GM21390 (cell line): ENCODE measurements at regions not wholly inside any gene's neighbourhood (a gene's known extent, or its start where the extent isn't known, plus 50 kb on each side); places are given as distances from the start of the nearest gene placed in this dataset.
A peak's percentile ranks its signal among the peaks of the same experiment; 100 is the strongest.
"Not testable (repeated sequence)": the region's sequence is repeated elsewhere in the genome, so short reads cannot be mapped to it uniquely, and the experiment has no call there.

Source experiments
- ATAC-seq: cut with Tn5 transposase; IDR thresholded peaks from one replicate; pipeline ENCODE4 v1.9.1; 2021; ENCODE audit not compliant: unreplicated experiment

DNA sequence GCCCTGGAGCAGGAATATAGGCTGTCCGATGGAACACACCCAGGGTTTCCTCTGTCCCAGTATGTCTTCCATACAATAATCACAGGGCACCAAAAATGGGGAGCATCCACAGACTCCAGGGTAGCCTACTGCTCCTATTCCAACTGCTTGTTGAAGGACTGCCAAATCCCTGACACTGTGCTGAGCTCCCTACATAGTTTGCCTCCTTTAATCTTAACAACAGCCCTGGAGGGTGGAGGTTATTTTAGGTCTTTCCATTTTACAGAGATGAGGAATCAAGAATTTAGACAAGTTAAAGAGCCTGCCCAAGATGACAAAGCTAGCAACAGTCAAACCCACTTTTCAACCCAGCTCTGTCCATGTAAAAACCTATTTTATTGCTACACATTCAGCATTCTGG, 790.4 kb downstream of the DIAPH3 start:
- ATAC-seq = no peak

DNA sequence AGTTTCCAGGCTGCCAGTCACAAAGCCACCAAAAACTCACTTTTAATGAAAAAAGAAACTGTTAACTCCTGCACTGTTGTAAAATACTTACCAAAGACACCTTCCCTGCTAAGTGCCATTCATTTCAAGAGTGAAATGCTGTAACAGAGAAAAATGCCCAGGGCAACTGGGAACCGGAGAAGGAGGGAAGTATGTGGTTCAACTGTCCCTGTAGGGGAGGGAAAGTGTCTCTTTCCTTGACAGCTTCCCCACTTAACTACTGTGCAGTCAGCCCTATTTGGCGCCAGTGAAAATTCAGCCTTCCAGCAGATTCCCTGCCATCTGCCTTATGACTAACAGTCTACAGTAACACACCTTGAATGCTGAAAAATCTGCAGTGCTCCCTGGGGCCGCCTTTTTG, 789.0 kb downstream of the DIAPH3 start:
- no peak for ATAC-seq

DNA sequence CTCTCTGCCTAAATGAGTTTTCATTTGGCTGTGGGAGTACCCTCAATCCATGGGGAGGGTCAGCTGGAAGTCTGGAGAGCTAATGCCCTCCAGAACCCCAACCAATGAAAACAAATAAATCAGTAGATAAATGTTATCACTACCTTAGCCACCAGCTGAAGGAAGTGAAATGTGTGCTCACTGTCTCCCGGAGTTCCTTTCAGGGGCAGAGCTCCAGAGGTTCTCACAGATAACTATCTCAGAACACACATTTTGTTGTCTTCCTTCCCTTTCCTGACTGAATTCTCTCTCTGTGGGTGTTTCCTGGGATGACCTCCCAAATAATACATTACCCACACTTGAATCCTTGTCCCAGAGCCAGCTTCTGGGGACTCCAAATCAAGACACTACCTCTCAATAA, 779.6 kb downstream of the DIAPH3 start:
- ATAC-seq = no peak

DNA sequence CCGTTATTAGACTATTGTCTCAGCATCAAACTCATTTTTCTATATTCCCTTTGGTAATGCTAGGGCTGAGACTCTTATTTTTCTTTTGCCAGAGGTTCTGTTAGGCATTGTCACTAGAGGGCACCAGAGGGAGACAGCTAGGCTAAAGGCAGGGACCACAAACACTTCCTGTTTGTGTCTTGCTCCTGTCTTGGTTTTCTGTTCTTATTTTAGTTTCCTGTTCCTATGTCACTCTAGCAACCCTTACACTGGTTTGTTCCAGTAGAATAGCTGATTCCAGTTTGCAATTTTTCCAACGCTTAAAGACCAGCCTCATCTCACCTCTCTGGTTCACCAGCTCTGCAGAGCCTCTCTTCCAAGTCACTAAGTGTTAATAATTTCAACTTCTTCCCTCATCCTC, 772.0 kb downstream of the DIAPH3 start:
- ATAC-seq = peak; percentile 100

DNA sequence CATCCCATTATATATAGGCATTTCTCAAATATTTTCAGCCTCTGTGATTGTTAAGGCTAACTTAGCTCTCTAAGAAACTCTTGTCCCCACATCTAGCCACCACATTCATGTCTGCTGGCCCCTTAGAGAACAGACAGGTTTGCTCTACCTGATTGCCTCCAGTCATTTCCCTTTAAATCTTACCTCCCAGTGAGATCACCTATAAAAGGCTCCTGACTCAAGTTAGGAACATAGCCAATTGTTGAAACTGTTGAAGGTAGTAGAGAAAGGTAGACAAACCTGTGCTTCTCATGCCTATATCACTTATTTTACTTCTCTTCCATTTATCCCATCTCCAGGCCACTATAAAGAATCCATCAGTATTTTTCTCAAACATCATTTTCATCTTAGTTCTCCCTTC, 771.4 kb downstream of the DIAPH3 start:
- no peak for ATAC-seq

DNA sequence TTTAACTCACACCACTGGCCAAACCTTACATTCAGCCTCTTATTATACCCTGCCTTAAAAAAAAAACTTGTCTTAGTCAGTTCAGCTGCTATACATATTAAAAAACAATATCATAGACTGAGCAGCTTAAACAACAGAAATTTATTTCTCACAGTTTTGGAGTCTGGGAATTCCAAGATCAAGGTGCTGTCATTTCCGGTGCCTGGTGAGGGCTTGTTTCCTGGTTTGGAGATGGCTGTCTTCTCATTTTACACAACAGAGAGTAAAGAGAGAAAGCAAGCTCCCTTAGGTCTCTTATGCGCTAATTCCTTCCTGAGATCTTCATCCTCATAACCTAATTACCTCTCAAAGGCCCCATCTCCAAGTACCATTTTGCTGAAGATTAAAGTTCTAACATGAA, 769.2 kb downstream of the DIAPH3 start:
- ATAC-seq = no peak

DNA sequence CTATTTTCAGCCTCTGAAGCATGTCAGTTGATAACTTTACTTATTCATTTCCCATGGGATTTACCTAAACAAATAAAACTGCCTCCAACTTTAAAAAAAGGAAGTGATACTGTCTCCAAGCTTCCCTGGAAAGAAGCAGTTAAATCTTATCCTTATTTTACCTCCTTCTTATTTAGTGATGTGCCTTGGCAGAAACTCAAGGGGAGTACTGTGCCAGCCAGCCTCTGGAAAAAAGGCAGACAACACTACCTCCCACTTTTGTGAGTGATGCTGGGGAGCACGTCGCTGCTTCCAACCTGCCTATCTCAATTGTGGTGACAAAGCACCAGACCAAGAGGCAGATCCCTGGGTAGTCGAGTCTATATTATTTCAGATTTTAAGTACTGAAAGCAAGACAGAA, 765.6 kb downstream of the DIAPH3 start:
- ATAC-seq = no peak

DNA sequence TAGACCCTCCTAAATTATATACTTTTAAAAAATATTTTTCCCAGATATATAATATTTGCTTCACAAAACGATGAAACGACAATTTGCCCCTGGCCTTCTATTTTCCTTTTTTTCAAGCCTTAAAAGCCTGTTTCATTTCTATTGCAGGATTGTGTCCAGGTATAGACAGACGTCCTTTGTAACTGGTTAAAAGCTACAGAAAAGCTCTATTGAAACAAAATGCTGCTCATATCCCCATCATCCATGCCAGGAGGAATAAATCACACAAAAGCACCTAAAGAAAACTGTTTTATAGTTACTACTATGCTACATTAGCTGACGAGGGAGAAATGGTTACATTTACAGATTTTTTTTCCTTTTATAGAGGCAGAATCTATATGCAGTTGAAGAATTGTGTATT, 765.1 kb downstream of the DIAPH3 start:
- no peak for ATAC-seq

DNA sequence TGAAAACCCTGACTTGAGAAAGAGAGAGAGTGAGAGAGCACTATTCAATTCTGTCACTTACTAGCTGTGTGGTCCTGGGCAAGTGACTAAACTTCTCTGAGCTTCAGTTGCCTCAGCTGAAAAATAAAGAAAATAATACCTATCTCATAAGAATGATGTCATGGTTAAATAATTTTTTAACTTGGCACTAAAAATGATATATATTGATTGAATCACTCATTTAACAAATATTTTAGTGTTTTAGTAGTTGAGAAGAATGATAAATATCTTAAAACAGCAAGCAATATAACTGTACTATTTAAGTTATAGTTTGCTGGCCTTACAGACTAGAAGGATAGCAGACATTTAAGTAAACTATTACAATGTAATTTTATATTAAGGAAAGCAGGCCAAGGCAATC, 764.2 kb downstream of the DIAPH3 start:
- ATAC-seq = no peak

DNA sequence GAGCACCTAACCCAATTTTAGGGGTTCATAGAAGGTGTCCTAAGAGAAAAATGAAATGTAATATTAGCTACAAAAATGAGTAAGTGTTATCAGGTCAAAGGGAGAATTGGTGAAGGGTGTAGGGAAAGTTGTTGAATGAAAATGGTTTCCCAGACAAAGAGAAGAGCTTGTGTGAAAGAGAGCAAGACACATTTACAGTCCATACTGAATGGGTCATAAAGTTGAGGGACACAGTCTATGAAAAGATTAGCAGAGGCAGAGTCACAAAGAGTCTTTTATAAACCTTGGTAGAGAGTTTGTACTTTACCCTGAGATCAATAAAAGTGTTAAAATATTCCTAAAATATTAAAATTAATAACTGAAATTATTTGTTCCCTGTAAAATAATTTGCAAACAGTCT, 759.4 kb downstream of the DIAPH3 start:
- no peak for ATAC-seq

DNA sequence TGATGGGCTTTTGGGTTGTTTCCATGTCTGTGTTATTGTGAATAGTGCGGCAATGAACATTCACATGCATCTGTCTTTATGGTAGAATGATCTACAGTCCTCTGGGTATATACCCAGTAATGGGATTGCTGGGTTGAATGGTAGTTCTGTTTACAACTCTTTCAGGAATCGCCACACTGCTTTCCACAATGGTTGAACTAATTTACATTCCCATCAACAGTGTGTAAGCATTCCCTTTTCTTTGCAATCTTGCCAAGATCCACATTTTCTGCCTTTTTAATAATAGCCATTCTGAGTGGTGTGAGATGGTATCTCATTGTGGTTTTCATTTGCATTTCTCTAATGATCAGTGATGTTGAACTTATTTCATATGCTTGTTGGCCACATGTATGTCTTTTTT, 756.5 kb downstream of the DIAPH3 start:
- ATAC-seq = not testable (repeated sequence)

DNA sequence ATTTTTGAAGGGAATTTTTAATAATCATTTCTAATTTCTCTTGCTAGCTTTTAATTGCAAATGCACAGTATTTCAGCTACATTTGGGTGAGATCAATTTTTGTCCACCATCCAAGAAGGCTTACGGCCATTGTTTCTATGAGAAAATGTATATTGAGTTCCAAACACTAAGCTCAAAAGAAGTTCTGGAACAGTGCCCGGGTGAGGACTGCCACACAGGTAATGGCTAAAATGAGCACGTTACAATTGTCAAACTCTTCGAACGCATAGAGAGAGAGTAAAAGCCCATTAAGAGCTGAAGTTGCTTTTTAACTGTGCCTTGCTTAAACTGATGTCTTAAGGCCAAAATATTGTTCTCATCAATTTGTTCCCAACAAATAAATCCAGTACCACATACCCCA, 755.0 kb downstream of the DIAPH3 start:
- no peak for ATAC-seq

DNA sequence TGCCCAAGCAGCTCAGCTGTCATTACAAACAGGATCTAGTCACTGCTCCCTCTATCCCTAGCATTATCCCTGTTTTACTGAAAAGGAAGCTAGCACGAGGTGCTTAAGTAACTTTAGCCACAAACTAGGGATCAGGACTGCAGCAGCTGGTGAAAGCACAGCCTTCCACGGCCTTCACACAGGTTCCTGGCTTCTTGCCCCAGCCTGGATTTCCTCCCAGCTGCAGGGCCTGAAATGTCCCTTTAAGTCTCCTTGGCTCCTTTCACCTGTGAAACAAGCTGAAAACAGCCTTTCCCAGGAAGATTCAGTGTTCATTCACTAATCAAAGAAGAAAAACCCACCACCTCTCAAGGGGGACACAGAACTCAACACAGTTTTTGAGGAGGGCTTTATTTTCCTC, 754.5 kb downstream of the DIAPH3 start:
- ATAC-seq = no peak

DNA sequence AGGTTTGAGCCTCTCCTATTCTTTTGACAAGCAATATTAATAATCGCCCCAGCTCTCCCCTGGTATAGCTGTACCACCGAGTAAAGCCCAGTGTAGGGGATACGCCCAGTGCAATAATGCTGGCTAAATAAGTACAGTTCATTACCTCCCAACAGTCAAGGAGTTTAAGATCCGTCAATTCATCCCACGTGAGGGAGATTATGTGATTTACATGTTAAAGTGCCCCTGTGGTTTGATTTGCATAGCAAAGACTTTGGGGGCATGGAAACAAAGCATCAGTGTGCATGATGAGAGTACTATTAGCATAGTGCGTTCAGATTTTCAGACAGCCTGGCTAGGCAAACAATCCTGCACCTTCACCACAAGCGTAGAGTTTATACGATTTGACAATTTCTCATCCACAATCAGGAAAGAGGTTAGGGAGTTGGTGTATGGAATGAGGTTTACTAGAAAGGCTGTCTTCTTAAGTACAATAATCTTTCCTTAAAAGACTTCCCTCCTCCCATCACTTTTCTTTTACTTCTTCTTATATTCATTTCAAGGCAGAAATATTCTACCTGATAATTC, 754.0 kb downstream of the DIAPH3 start:
- no peak for ATAC-seq

DNA sequence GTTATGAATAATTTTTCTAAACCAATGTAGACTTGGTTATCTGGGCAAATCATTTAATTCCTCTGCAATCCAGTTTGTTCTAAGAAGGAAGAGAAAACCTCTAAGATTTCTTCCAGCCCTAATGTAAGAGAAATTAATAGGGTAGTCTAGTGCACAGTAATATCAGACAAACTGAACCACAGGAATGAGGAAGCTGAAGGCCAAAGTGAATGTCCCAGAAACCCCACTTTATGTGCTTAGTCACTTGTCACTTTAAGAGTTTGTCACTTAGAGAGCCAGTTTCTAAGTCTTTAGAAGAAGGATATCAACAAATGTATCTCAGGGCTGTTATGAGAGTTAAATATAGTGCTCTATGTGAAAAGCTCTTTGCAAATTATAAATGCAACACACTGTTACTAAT, 750.6 kb downstream of the DIAPH3 start:
- ATAC-seq = peak; percentile 78

DNA sequence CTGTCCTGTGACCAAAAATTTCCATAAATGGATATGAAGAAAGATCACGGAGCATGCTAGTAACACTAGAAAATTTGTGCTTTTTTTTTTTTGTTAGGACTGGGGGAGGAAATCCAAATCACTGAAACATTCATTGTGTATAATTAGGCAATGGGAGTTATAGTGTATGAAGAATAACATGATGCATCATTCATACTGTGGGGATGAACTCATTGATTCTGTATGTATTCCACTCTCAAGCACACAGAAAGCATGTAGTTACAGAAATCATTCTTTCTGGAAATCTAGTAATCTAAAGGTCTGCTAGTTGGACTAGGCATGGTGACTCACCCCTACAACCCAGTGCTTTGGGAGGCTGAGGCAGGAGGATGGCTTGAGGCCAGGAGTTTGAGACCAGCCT, 749.7 kb downstream of the DIAPH3 start:
- ATAC-seq = no peak

DNA sequence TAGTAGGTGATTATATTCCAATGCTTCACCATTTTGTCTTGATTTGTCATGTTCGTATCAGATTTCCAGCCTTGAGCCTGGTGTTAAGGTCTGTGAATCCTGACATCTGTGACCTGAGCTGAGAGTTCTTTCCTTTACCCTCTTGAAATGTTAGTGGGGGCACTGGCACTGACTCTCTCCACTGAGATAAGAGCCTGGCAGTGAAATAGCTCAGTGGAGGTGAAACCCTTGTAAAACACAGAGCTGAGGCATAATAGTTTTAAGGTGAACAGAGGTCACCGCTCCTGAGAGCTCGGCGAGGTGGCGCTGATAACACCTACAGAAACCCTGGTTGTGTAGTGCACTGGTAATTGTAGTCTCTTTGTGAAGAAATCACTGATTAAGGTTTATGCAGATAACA, 748.2 kb downstream of the DIAPH3 start:
- ATAC-seq = no peak

DNA sequence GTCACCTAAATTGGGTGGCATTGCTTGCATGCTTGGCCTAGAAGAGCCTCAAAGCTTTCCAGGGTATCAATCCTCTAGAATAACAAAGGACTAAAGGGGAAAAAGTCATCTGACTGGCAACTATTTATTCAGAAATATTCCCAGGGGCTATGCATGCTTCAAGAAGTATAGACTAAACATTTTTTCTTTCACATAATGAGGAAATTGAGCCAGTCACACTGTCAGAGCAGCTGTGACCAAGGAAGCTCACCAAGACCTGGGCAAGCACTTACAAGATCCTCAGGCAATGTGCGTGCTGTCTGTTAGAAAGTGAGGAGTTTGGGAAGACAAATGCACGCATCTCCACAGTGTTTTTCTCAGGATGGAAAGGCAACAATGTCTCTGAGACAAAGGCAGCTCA, 747.2 kb downstream of the DIAPH3 start:
- no peak for ATAC-seq

DNA sequence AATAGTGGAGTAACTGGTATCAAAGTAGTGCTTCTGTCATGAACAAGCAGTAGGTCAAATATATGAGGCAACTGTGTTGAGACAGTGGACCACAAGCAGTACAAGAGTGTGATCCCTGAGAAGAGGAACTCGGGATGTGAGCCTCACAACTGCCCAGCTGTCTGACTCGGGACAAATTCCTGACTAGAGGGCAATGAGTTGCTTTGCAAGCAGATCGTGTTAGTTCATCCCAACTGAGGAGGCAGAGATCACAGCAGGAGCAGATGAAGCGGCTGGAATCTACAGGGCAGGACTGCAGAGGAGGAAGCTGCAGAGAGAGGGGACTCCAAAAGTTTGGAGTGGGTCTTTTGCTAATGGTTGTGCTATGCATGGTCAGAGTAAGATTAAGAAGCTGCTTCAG, 741.1 kb downstream of the DIAPH3 start:
- no peak for ATAC-seq

DNA sequence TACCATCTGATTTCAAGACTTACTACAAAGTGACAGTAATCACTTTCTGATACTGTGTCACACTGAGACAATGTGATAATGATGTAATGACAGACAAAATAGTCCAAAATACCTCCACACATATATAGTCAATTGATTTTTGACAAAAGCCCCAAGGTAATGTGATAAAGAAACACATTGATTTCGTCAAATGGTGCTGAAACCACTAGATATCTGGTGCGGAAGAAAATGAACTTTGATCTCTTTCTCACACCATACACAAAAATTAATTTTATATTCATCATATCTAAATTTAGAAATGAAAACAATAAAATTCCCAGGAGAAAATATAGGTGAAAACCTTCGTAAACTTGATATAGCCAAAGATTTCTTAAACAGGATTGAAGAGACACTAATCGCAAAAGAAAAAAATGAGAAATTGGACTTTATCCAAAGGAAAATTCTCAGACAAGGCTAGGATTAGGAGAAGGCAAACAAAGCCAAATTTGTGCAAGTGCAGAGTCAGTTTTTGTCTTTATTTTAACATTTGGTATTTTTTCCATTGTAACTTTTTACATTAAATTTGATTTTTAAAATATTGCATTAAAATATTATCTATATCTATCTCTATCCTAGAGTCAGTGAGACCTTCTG, 739.9 kb downstream of the DIAPH3 start:
- no peak for ATAC-seq

DNA sequence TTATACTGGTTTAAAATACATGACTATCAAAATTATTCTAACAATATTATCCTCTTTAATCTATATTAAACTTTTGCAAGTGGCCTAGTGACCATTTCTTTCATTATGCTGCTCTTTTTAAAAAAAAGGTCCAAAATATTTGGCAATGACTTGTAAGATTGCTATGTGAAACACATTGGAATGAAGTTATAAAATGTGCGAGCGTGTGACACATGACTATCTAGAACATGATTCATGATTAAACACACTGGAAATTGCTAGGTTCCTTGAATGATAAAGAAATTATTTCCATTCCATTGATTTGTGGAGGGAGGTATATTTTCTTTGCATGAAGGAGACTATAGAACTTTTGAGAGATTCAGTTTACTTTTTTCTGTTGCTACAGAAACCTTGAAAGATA, 739.1 kb downstream of the DIAPH3 start:
- ATAC-seq = no peak

DNA sequence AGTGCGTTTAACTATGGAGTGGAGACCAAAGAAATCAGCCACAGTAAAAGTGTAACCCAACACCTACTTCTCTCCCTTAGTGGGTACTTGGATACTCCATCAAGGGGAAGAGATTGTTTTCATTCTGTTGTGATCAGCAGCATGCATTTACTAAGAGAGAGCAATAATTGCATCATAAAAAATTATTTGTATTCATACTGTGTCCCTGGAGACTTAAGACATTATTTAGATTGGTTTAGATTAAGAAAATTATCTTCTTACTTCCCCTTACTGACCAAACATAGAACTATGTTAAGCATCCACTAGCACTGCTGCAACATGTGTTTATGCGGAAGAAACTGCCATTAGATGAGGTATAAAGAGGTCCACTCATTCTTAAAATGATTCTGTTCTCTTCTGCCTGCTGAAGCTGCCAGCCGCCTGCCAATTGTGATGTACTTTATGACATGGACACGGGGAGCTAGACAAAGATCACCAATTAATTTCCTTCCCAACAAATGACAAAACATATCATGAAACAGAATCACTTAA, 738.5 kb downstream of the DIAPH3 start:
- no peak for ATAC-seq

DNA sequence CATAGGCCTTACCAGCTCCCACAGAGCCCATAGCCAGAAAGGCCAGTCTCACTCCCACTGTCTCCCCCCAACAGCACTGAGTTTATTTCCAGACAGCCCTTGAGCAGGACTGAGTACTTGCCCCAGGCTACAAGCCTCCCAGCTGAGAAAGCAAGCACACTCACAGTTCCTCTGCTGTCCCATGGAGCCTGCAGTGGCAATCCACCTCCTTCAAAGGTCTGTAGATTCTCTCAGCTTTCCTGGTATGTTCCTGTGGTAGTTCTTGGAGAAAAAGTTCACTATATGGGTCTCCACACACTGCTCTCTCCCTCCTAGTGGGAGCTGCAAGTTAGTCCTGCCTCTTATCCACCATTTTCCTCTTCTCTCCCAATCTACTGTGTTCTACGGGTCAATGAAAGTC, 728.7 kb downstream of the DIAPH3 start:
- ATAC-seq = no peak
